HEK293T (cell line): ENCODE measurements at regions not wholly inside any gene's neighbourhood (a gene's known extent, or its start where the extent isn't known, plus 50 kb on each side); places are given as distances from the start of the nearest gene placed in this dataset.

Source experiments
- ARNT ChIP-seq: fragments of 450-650 bp; IDR thresholded peaks from 2 replicates; pipeline ENCODE4 v1.6.1; 2017; ENCODE audit warnings: mild to moderate bottlenecking
- BHLHE40 ChIP-seq: fragments of 450-650 bp; IDR thresholded peaks from 2 replicates; pipeline ENCODE4 v1.6.1; 2016; ENCODE audit warnings: mild to moderate bottlenecking, moderate library complexity, borderline replicate concordance
- ELF4 ChIP-seq: fragments of 450-650 bp; IDR thresholded peaks from 2 replicates; pipeline ENCODE4 v1.6.1; 2017; ENCODE audit warnings: antibody characterized with exemption
- FOXA1 ChIP-seq: fragments of 450-650 bp; IDR thresholded peaks from 2 replicates; pipeline ENCODE4 v1.6.1; 2016; ENCODE audit warnings: mild to moderate bottlenecking
- FOXK2 ChIP-seq: fragments of 450-650 bp; IDR thresholded peaks from 2 replicates; pipeline ENCODE4 v1.6.1; 2016; ENCODE audit warnings: mild to moderate bottlenecking
- FOXM1 ChIP-seq: fragments of 450-650 bp; IDR thresholded peaks from 2 replicates; pipeline ENCODE4 v1.6.1; 2017; ENCODE audit warnings: mild to moderate bottlenecking, borderline replicate concordance
- HDGF ChIP-seq: fragments of 450-650 bp; IDR thresholded peaks from 2 replicates; pipeline ENCODE4 v1.6.1; 2017; ENCODE audit warnings: antibody characterized with exemption, borderline replicate concordance
- L3MBTL2 ChIP-seq: fragments of 450-650 bp; conservative IDR thresholded peaks from 2 replicates; pipeline ENCODE4 v1.6.1; 2016; ENCODE audit warnings: mild to moderate bottlenecking
- NFRKB ChIP-seq: fragments of 450-650 bp; IDR thresholded peaks from 2 replicates; pipeline ENCODE4 v1.6.1; 2016; ENCODE audit warnings: mild to moderate bottlenecking, moderate library complexity
- SP1 ChIP-seq: fragments of 450-650 bp; IDR thresholded peaks from 2 replicates; pipeline ENCODE4 v1.6.1; 2017
- SUZ12 ChIP-seq: fragments of 450-650 bp; IDR thresholded peaks from 2 replicates; pipeline ENCODE4 v1.6.1; 2016; ENCODE audit warnings: mild to moderate bottlenecking
- TARDBP ChIP-seq: fragments of 450-650 bp; IDR thresholded peaks from 2 replicates; pipeline ENCODE4 v1.6.1; 2016
- ZNF384 ChIP-seq: fragments of 450-650 bp; IDR thresholded peaks from 2 replicates; pipeline ENCODE4 v1.6.1; 2016
- TF ChIP-seq, protein P1 (sequence below): fragments of 450-650 bp; IDR thresholded peaks from 2 replicates; pipeline ENCODE4 v1.6.1; 2016

DNA sequence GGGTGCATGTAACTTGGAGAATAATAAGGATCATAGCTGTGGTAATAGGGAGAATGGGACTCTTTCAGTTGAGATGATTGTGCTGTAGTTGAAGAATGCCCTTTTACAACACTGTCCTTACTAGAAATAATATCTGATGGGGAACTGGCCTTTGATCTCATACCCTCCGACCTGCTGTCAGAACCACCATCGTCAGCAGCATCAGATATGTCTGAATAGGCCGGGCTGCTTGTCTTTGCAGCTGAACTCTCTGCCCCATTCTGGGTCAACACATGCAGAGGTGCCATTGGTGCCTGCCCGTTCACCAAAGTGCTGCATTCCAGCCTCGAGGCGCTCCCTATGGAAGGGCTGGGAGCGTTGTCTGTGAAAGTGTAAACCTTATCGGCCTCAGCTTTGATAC lies 99.1 kb downstream of the ZNF608 start:
- TF ChIP-seq, protein P1, sequence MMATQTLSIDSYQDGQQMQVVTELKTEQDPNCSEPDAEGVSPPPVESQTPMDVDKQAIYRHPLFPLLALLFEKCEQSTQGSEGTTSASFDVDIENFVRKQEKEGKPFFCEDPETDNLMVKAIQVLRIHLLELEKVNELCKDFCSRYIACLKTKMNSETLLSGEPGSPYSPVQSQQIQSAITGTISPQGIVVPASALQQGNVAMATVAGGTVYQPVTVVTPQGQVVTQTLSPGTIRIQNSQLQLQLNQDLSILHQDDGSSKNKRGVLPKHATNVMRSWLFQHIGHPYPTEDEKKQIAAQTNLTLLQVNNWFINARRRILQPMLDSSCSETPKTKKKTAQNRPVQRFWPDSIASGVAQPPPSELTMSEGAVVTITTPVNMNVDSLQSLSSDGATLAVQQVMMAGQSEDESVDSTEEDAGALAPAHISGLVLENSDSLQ: no peak
- TF ChIP-seq ELF4 (no peak), BHLHE40 (no peak), FOXK2 (no peak), SP1 (no peak), ARNT (no peak), L3MBTL2 (no peak), NFRKB (no peak), FOXM1 (no peak), HDGF (no peak), ZNF384 (no peak), TARDBP (no peak), SUZ12 (no peak), FOXA1 (no peak)
